Gastroesophageal sphincter (tissue), 3 donors: ENCODE measurements at regions not wholly inside any gene's neighbourhood (a gene's known extent, or its start where the extent isn't known, plus 50 kb on each side); places are given as distances from the start of the nearest gene placed in this dataset.

Experiments used
- EP300 ChIP-seq: sonication (generic); formaldehyde crosslinking; IDR thresholded peaks from one replicate; pipeline ENCODE4 v1.6.1; 2017; ENCODE audit warnings: antibody characterized with exemption, mild to moderate bottlenecking
- POLR2A ChIP-seq, 2 donors: fragments of 450-650 bp; IDR thresholded peaks; one replicate each; pipeline ENCODE4 v1.6.1; 2017; ENCODE audit warnings: antibody characterized with exemption in 2 of 2, mild to moderate bottlenecking in 2 of 2, moderate library complexity in 1 of 2
- POLR2AphosphoS5 ChIP-seq: sonication (generic); formaldehyde crosslinking; IDR thresholded peaks from one replicate; pipeline ENCODE4 v1.6.1; 2017; ENCODE audit warnings: antibody characterized with exemption
- TF ChIP-seq, protein P1 (sequence below), 4 experiments: fragments of 200-600 bp in 2 of 4; fragments of 450-650 bp in 2 of 4; sonication (generic) in 1 of 4; IDR thresholded peaks; one replicate each; pipeline ENCODE4 v1.5.1; 2017 to 2019; ENCODE audit warnings: antibody characterized with exemption in 4 of 4, mild to moderate bottlenecking in 2 of 4, moderate library complexity in 2 of 4

DNA sequence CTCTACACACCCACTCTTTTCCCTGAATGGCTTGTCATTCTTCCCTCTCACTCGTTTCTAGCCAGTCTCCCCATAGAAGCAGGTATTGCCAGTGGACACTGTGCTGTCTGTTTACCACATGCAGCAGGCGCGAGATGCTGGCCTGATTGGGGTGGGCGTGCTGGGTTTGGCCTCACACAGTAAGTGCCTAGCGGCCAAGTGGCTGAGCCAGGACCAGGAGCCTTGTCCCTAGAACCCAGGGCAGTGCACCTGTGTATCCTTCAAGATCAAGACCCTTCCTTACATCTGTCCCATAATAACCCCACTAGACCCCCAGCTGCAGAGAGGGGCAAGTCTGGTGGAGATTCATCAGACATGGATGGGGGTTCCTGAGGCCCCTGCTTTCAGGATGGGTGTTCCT, 112.8 kb upstream of the IRX4 start:
- TF ChIP-seq, protein P1, sequence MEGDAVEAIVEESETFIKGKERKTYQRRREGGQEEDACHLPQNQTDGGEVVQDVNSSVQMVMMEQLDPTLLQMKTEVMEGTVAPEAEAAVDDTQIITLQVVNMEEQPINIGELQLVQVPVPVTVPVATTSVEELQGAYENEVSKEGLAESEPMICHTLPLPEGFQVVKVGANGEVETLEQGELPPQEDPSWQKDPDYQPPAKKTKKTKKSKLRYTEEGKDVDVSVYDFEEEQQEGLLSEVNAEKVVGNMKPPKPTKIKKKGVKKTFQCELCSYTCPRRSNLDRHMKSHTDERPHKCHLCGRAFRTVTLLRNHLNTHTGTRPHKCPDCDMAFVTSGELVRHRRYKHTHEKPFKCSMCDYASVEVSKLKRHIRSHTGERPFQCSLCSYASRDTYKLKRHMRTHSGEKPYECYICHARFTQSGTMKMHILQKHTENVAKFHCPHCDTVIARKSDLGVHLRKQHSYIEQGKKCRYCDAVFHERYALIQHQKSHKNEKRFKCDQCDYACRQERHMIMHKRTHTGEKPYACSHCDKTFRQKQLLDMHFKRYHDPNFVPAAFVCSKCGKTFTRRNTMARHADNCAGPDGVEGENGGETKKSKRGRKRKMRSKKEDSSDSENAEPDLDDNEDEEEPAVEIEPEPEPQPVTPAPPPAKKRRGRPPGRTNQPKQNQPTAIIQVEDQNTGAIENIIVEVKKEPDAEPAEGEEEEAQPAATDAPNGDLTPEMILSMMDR (IDR thresholded peaks at IDR 0.05): no peak
- TF ChIP-seq POLR2A (IDR thresholded peaks at IDR 0.05) (no peak), EP300 (no peak), POLR2AphosphoS5 (no peak)
